ENCODE measurements at regions not wholly inside any gene's neighbourhood (a gene's known extent, or its start where the extent isn't known, plus 50 kb on each side); places are given as distances from the start of the nearest gene placed in this dataset.

DNA sequence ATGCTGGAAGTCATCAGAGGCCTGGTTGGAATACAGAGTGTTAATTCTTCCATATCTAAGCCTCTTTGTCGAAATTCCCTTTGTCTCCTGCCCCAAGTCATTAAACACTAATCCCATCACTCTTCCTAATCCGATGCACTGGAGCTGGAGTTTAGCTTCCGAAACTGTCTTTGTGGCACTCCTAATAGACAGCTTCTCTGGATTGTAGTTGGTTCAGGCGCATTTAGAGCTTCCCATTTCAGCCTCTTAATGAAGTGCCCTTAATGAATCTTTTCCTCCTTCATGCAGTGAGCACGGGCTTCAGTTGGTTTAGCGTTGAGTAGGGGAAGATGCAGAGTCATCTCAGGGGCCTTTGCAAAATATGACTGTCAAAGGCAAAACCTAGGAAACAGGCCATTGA lies 72.2 kb upstream of the MEIS1 start:
- no peaks in the 10 kb centered on the region for H3K27me3 Mint-ChIP-seq (ENCODE audit: low read depth, unreplicated experiment)
- Histone ChIP-seq H3K4me1 (ENCODE audit: insufficient read depth, low read length) (peaks cover 10% of the 10 kb centered on the region), H3K9me3 (ENCODE audit: insufficient read depth, low read depth, low read length) (no peaks in the 10 kb centered on the region), H3K27ac (ENCODE audit: low read depth, low read length) (no peak overlapping the region), H4K20me1 (ENCODE audit: insufficient read depth, low read length) (no peaks in the 10 kb centered on the region), H3K79me2 (ENCODE audit: insufficient read depth, low read length) (no peaks in the 10 kb centered on the region), H3K4me2 (ENCODE audit: low read length) (no peak overlapping the region), H3K4me3 (ENCODE audit: insufficient read depth, low read depth, low read length) (no peak overlapping the region), H2AFZ (ENCODE audit: low read depth, low read length) (no peak overlapping the region), H3K27me3 (ENCODE audit: insufficient read depth, low read length) (peaks cover 57% of the 10 kb centered on the region), H3K9ac (ENCODE audit: low read length) (no peak overlapping the region), H3K36me3 (ENCODE audit: insufficient read depth, low read length) (no peaks in the 10 kb centered on the region)
- no peak for DNase-seq (ENCODE audit: low read depth)
- H3K27ac Mint-ChIP-seq (ENCODE audit: unreplicated experiment), result no peak overlapping the region
- no peak overlapping the region for H3K4me3 Mint-ChIP-seq (ENCODE audit: unreplicated experiment)
- no peaks in the 10 kb centered on the region for H3K9me3 Mint-ChIP-seq (ENCODE audit: unreplicated experiment)
- no peaks in the 10 kb centered on the region for H3K36me3 Mint-ChIP-seq (ENCODE audit: low read depth, unreplicated experiment)
- TF ChIP-seq, protein P1, sequence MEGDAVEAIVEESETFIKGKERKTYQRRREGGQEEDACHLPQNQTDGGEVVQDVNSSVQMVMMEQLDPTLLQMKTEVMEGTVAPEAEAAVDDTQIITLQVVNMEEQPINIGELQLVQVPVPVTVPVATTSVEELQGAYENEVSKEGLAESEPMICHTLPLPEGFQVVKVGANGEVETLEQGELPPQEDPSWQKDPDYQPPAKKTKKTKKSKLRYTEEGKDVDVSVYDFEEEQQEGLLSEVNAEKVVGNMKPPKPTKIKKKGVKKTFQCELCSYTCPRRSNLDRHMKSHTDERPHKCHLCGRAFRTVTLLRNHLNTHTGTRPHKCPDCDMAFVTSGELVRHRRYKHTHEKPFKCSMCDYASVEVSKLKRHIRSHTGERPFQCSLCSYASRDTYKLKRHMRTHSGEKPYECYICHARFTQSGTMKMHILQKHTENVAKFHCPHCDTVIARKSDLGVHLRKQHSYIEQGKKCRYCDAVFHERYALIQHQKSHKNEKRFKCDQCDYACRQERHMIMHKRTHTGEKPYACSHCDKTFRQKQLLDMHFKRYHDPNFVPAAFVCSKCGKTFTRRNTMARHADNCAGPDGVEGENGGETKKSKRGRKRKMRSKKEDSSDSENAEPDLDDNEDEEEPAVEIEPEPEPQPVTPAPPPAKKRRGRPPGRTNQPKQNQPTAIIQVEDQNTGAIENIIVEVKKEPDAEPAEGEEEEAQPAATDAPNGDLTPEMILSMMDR (IDR thresholded peaks at IDR 0.05; ENCODE audit: insufficient read depth, low read depth, low read length), result no peak
- no peak for TF ChIP-seq EZH2 (IDR thresholded peaks at IDR 0.05; ENCODE audit: insufficient read depth, low read length)
- no peaks in the 10 kb centered on the region for H3K4me1 Mint-ChIP-seq (ENCODE audit: low read depth, unreplicated experiment)
- no peak for FAIRE-seq

DNA sequence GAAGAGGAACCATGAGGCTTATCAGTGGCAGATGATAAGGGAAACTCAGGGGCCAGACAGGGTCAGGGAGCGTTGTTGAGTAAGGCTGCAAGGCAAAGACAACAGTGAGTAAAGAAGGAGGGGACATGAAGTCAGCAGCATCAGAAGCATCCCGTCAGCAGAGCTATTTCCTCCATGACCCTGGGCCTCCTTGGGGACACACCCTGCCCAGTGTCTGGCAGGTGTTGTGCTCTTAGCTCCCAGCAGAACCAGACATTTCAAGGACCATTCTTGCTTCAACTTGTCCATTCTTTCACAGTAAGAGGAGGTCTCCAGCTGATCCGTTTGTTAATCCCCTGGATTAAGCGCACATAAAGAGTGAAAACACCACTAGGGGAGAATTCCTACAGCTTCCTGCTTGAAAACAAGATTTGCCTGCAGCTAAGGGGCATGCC lies 88.7 kb upstream of the MEIS1 start:
- peaks cover 14% of the 10 kb centered on the region for H3K27me3 Mint-ChIP-seq (ENCODE audit: low read depth, unreplicated experiment)
- no peak for FAIRE-seq
- Histone ChIP-seq H3K4me1 (ENCODE audit: insufficient read depth, low read length) (no peaks in the 10 kb centered on the region), H3K4me2 (ENCODE audit: low read length) (no peak overlapping the region), H3K4me3 (ENCODE audit: insufficient read depth, low read depth, low read length) (no peak overlapping the region), H3K27me3 (ENCODE audit: insufficient read depth, low read length) (no peaks in the 10 kb centered on the region), H4K20me1 (ENCODE audit: insufficient read depth, low read length) (no peaks in the 10 kb centered on the region), H2AFZ (ENCODE audit: low read depth, low read length) (no peak overlapping the region), H3K36me3 (ENCODE audit: insufficient read depth, low read length) (no peaks in the 10 kb centered on the region), H3K9me3 (ENCODE audit: insufficient read depth, low read depth, low read length) (peaks cover 3% of the 10 kb centered on the region), H3K9ac (ENCODE audit: low read length) (no peak overlapping the region), H3K27ac (ENCODE audit: low read depth, low read length) (no peak overlapping the region), H3K79me2 (ENCODE audit: insufficient read depth, low read length) (no peaks in the 10 kb centered on the region)
- no peak for DNase-seq (ENCODE audit: low read depth)
- H3K4me1 Mint-ChIP-seq (ENCODE audit: low read depth, unreplicated experiment), result no peaks in the 10 kb centered on the region
- H3K9me3 Mint-ChIP-seq (ENCODE audit: unreplicated experiment), result no peaks in the 10 kb centered on the region
- H3K27ac Mint-ChIP-seq (ENCODE audit: unreplicated experiment), result no peak overlapping the region
- H3K36me3 Mint-ChIP-seq (ENCODE audit: low read depth, unreplicated experiment), result no peaks in the 10 kb centered on the region
- no peak overlapping the region for H3K4me3 Mint-ChIP-seq (ENCODE audit: unreplicated experiment)
- TF ChIP-seq, protein P1 (IDR thresholded peaks at IDR 0.05; ENCODE audit: insufficient read depth, low read depth, low read length), result no peak
- TF ChIP-seq EZH2 (IDR thresholded peaks at IDR 0.05; ENCODE audit: insufficient read depth, low read length), result no peak

DNA sequence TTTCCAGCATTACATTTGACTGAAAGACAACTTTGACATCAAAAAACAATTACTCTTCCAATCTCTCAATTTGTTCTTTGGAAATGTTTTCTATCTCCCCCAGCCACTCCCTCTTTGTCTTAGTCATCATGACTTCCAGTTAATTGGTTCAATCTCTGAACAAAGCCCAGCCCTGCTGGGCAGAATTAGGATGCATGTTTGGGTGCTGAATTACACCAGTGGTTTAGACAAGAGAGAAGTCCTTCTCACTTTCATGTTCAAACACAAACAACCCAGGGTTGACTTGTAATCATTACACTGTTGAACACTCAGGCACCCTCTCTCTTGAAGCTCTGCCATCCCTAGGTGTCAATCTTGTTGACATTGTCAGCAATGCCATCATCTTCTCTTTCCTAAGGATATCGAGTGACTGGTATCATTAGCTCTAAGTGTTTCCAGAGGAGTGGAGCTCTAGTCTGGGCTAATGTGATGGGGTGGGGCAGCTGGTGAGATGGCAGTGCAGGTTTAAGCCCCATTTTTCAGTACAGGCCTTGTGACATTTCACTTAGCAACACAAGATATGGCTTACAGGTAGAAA lies 90.8 kb upstream of the MEIS1 start:
- no peak overlapping the region for H3K27ac Mint-ChIP-seq (ENCODE audit: unreplicated experiment)
- H3K4me3 Mint-ChIP-seq (ENCODE audit: unreplicated experiment), result no peak overlapping the region
- no peak overlapping the region for H3K27ac ChIP-seq (ENCODE audit: low read depth, low read length)
- TF ChIP-seq, protein P1 (IDR thresholded peaks at IDR 0.05; ENCODE audit: insufficient read depth, low read depth, low read length), result no peak
- TF ChIP-seq EZH2 (IDR thresholded peaks at IDR 0.05; ENCODE audit: insufficient read depth, low read length), result no peak
- no peaks in the 10 kb centered on the region for H3K4me1 Mint-ChIP-seq (ENCODE audit: low read depth, unreplicated experiment)
- peaks cover 14% of the 10 kb centered on the region for H3K27me3 Mint-ChIP-seq (ENCODE audit: low read depth, unreplicated experiment)
- H3K27me3 ChIP-seq (ENCODE audit: insufficient read depth, low read length), result no peaks in the 10 kb centered on the region
- H3K9ac ChIP-seq (ENCODE audit: low read length), result no peak overlapping the region
- DNase-seq (ENCODE audit: low read depth), result no peak
- no peaks in the 10 kb centered on the region for H3K36me3 Mint-ChIP-seq (ENCODE audit: low read depth, unreplicated experiment)
- FAIRE-seq, result no peak
- no peak overlapping the region for H3K4me3 ChIP-seq (ENCODE audit: insufficient read depth, low read depth, low read length)
- H2AFZ ChIP-seq (ENCODE audit: low read depth, low read length), result no peak overlapping the region
- no peaks in the 10 kb centered on the region for H3K4me1 ChIP-seq (ENCODE audit: insufficient read depth, low read length)
- H3K4me2 ChIP-seq (ENCODE audit: low read length), result no peak overlapping the region
- no peaks in the 10 kb centered on the region for H3K36me3 ChIP-seq (ENCODE audit: insufficient read depth, low read length)
- H3K79me2 ChIP-seq (ENCODE audit: insufficient read depth, low read length), result no peaks in the 10 kb centered on the region
- no peaks in the 10 kb centered on the region for H3K9me3 Mint-ChIP-seq (ENCODE audit: unreplicated experiment)
- peaks cover 3% of the 10 kb centered on the region for H3K9me3 ChIP-seq (ENCODE audit: insufficient read depth, low read depth, low read length)
- no peaks in the 10 kb centered on the region for H4K20me1 ChIP-seq (ENCODE audit: insufficient read depth, low read length)
